ENCODE measurements at regions not wholly inside any gene's neighbourhood (a gene's known extent, or its start where the extent isn't known, plus 50 kb on each side); places are given as distances from the start of the nearest gene placed in this dataset.

- DNase-seq (no peak), ATAC-seq (ENCODE audit: low read depth) (no peak)
- Histone ChIP-seq H3K14ac (replicated peaks; ENCODE audit: low read depth, low read length) (no peak overlapping the region), H2BK120ac (ENCODE audit: low read depth, low read length) (no peak overlapping the region), H3K27me3 (ENCODE audit: control insufficient read depth, insufficient read depth, low read length) (no peaks in the 10 kb centered on the region), H4K5ac (ENCODE audit: low read depth, low read length) (no peak overlapping the region), H3K4ac (ENCODE audit: low read depth, low read length) (no peak overlapping the region), H3K23ac (ENCODE audit: low read depth, low read length) (no peak overlapping the region), H3K4me2 (ENCODE audit: low read depth, low read length) (no peak overlapping the region), H2BK15ac (ENCODE audit: low read depth, low read length) (no peak overlapping the region), H2BK20ac (ENCODE audit: low read depth, low read length) (no peak overlapping the region), H3K9me3 (ENCODE audit: control insufficient read depth, insufficient read depth, low read length) (no peaks in the 10 kb centered on the region), H3K56ac (ENCODE audit: extremely low read depth, insufficient read depth, low read length) (no peak overlapping the region), H3K36me3 (ENCODE audit: control insufficient read depth, insufficient read depth, low read length) (no peaks in the 10 kb centered on the region), H3K9me1 (ENCODE audit: insufficient read depth, low read length) (no peaks in the 10 kb centered on the region), H3K9ac (ENCODE audit: low read depth, low read length) (no peak overlapping the region), H4K8ac (ENCODE audit: low read depth in 2 of 2, low read length in 2 of 2) (no peak overlapping the region), H3K79me1 (ENCODE audit: low read depth in 1 of 2, low read length in 2 of 2) (no peaks in the 10 kb centered on the region), H2AK9ac (replicated peaks; ENCODE audit: low read depth, low read length, poor library complexity) (no peak overlapping the region), H3K4me3 (ENCODE audit: insufficient read depth, low read depth, low read length) (no peak overlapping the region), H3K18ac (ENCODE audit: low read depth, low read length) (no peak overlapping the region), H2AFZ (replicated peaks; ENCODE audit: low read length, poor library complexity) (no peak overlapping the region), H3K4me1 (ENCODE audit: control insufficient read depth, insufficient read depth, low read length) (no peaks in the 10 kb centered on the region), H4K20me1 (ENCODE audit: insufficient read depth, low read length) (no peaks in the 10 kb centered on the region), H2AK5ac (ENCODE audit: low read depth, low read length) (no peak overlapping the region), H4K91ac (ENCODE audit: insufficient read depth, low read depth, low read length) (no peak overlapping the region), H3K27ac (ENCODE audit: insufficient read depth, low read length) (no peak overlapping the region), H2BK5ac (ENCODE audit: low read depth, low read length, poor library complexity, severe bottlenecking) (no peak overlapping the region)
- no TSS peak for BruUV-seq (replicated peaks)
- in situ Hi-C loops (cut with MboI; ENCODE audit: low sequenced_read_pairs) (no loop called here), intact Hi-C loops (cut with micrococcal nuclease) (no loop called here), dilution Hi-C loops (cut with HindIII; ENCODE audit: low sequenced_read_pairs, unreplicated experiment) (no loop called here)
- ChIA-PET CTCF (no interaction called here), POLR2A (ENCODE audit: unreplicated experiment) (interaction anchor here (0.5 kb wide), 1 partner anchor 1047 kb away, joined by 3 read pairs; no protein-coding TSS in a partner anchor)
- 95% methylated on average over 4 of the region's 13 CpGs; no CpG with 5 or more reads in 1 of the 2 experiments for WGBS, 2 experiments (ENCODE audit: extremely low coverage in 2 of 2, insufficient read length in 1 of 2)
- no peak for TF ChIP-seq MAFK (IDR thresholded peaks at IDR 0.05; ENCODE audit: low read depth, low read length)
These were observed 146.5 kb upstream of the COL21A1 start for GRCh38 chr6:56393615-56394612.

Data from IMR-90 (cell line).